K562 (cell line): ENCODE measurements at regions not wholly inside any gene's neighbourhood (a gene's known extent, or its start where the extent isn't known, plus 50 kb on each side); places are given as distances from the start of the nearest gene placed in this dataset.

Source experiments
- ATAC-seq: fragments of 200-7000 bp; cut with Tn5 transposase; 3 replicates; pipeline ENCODE4 v1.9.1; 2020; ENCODE audit warnings: moderate library complexity
- BruUV-seq: library from RNA; stranded (reverse); fragments of 400-500 nt; replicated peaks from 2 replicates; lab custom pipeline; 2021; lab: Mats Ljungman, UMichigan
- CTCF ChIA-PET: fragments of 300-600 bp; formaldehyde crosslinking; extraction: SDS; loops from one replicate; lab custom pipeline; 2021; ENCODE audit warnings: low intra/inter-chr PET ratio; lab: Yijun Ruan, JAX
- POLR2A ChIA-PET: fragments of 300-600, 350-650 bp; sonication (Branson Sonifier 250); formaldehyde crosslinking; extraction: SDS; loops from one replicate; lab custom pipeline; 2021; ENCODE audit warnings: antibody characterized with exemption, inconsistent platforms; lab: Yijun Ruan, JAX
- DNase-seq, 4 experiments: peaks; one replicate each; pipeline versions ENCODE4 v3.0.0 to v3.0.0-alpha.2; 2011 to 2018; ENCODE audit warnings: low spot score in 3 of 4, mixed read lengths in 3 of 4; ENCODE audit errors: extremely low read depth in 1 of 4
- FAIRE-seq: peaks from 2 replicates; lab custom pipeline; 2011; peaks lifted over from hg19 to GRCh38; lab: Jason Lieb, UNC
- H2AFZ ChIP-seq: 2 replicates; pipeline ENCODE4 v1.6.0; 2011; ENCODE audit warnings: low read depth, low read length, control low read depth, inconsistent platforms
- H3K27ac ChIP-seq: fragments of 200-600 bp; 3 replicates; pipeline ENCODE4 v1.8.0; 2011; ENCODE audit warnings: low read depth, mild to moderate bottlenecking, control low read depth, inconsistent platforms, low read length, moderate library complexity, mixed read lengths; ENCODE audit errors: extremely low read depth
- H3K27me3 ChIP-seq, 2 experiments: fragments of 300-600 bp in 1 of 2; 2 replicates in 1 of 2; 3 replicates in 1 of 2; pipeline versions ENCODE4 v1.6.0 to v1.8.0; 2011; ENCODE audit warnings: inconsistent platforms in 2 of 2, low read length in 2 of 2, mild to moderate bottlenecking in 1 of 2, mixed read lengths in 1 of 2, moderate library complexity in 1 of 2; ENCODE audit not compliant: control insufficient read depth in 2 of 2, insufficient read depth in 2 of 2
- H3K36me3 ChIP-seq: fragments of 300-600 bp; 3 replicates; pipeline ENCODE4 v1.8.0; 2011; ENCODE audit warnings: mild to moderate bottlenecking, low read length, inconsistent platforms; ENCODE audit not compliant: control insufficient read depth, insufficient read depth
- H3K4me1 ChIP-seq, 2 experiments: fragments of 200-600 bp in 1 of 2; replicated peaks in 1 of 2; 2 replicates in 1 of 2; 3 replicates in 1 of 2; pipeline versions ENCODE4 v1.5.1 to v1.8.0; 2011; ENCODE audit warnings: inconsistent platforms in 2 of 2, low read length in 2 of 2, mild to moderate bottlenecking in 1 of 2, mixed read lengths in 1 of 2, moderate library complexity in 1 of 2; ENCODE audit not compliant: control insufficient read depth in 2 of 2, insufficient read depth in 2 of 2
- H3K4me2 ChIP-seq: 2 replicates; pipeline ENCODE4 v1.6.1; 2011; ENCODE audit warnings: low read length, control low read depth, inconsistent platforms, mixed read lengths; ENCODE audit not compliant: insufficient read depth
- H3K4me3 ChIP-seq: fragments of 200-600 bp; sonication (generic), shearing (Covaris generic); 2 replicates; pipeline ENCODE4 v1.5.1; 2016; ENCODE audit warnings: control low read depth, inconsistent platforms
- H3K79me2 ChIP-seq: fragments of 200-600 bp; 3 replicates; pipeline ENCODE4 v1.8.0; 2011; ENCODE audit warnings: low read length, inconsistent platforms; ENCODE audit not compliant: control insufficient read depth, insufficient read depth
- H3K9ac ChIP-seq, 2 experiments: 2 replicates each; pipeline versions ENCODE4 v1.6.0 to v1.6.1; 2011; ENCODE audit warnings: low read depth in 2 of 2, low read length in 2 of 2, control low read depth in 1 of 2, inconsistent platforms in 1 of 2, mild to moderate bottlenecking in 1 of 2, mixed read lengths in 1 of 2; ENCODE audit not compliant: insufficient read depth in 1 of 2
- H3K9me1 ChIP-seq: one replicate; pipeline ENCODE4 v1.6.0; 2011; ENCODE audit warnings: inconsistent platforms, mild to moderate bottlenecking, low read length, moderate library complexity; ENCODE audit not compliant: control insufficient read depth, insufficient read depth
- H3K9me3 ChIP-seq: replicated peaks from 2 replicates; pipeline ENCODE4 v1.5.1; 2011; ENCODE audit warnings: low read depth, low read length, inconsistent platforms; ENCODE audit not compliant: control insufficient read depth, insufficient read depth
- H4K20me1 ChIP-seq: replicated peaks from 2 replicates; pipeline ENCODE4 v1.6.1; 2011; ENCODE audit warnings: low read length, inconsistent platforms, mixed read lengths; ENCODE audit not compliant: control insufficient read depth, insufficient read depth
- DMBX1 ChIP-seq: fragments of 250-450 bp; sonication (Bioruptor Pico); IDR thresholded peaks from 2 replicates; pipeline ENCODE4 v1.8.0; 2022; ENCODE audit warnings: inconsistent platforms, mild to moderate bottlenecking, moderate library complexity, borderline replicate concordance
- FOXJ3 ChIP-seq: sonication (generic); formaldehyde crosslinking; IDR thresholded peaks from 2 replicates; pipeline ENCODE4 v1.4.0; 2020; ENCODE audit warnings: mild to moderate bottlenecking, missing genetic modification reagents
- FOXK2 ChIP-seq, 2 experiments: fragments of 450-650 bp; IDR thresholded peaks in 1 of 2; conservative IDR thresholded peaks in 1 of 2; 2 replicates each; pipeline ENCODE4 v1.6.1; 2016; ENCODE audit warnings: low read depth in 2 of 2, mild to moderate bottlenecking in 1 of 2
- MEIS2 ChIP-seq: fragments of 450-650 bp; IDR thresholded peaks from 2 replicates; pipeline ENCODE4 v1.6.1; 2014; ENCODE audit warnings: mild to moderate bottlenecking; ENCODE audit not compliant: partially characterized antibody
- NR2C2 ChIP-seq, 2 experiments: fragments of 200-800 bp in 1 of 2; sonication (Bioruptor generic) in 1 of 2; sonication (generic) in 1 of 2; formaldehyde crosslinking in 1 of 2; IDR thresholded peaks; 2 replicates each; pipeline versions ENCODE4 v1.6.1 to v1.8.0; 2016 to 2022; ENCODE audit warnings: mild to moderate bottlenecking in 1 of 2, missing compliant biosample characterization in 1 of 2, missing genetic modification characterization in 1 of 2, missing genetic modification reagents in 1 of 2
- POU5F1 ChIP-seq: fragments of 150-350 bp; IDR thresholded peaks from 2 replicates; pipeline ENCODE4 v1.6.1; 2014; ENCODE audit warnings: borderline replicate concordance, low read length, low read depth, mild to moderate bottlenecking; ENCODE audit not compliant: partially characterized antibody
- SNRNP70 ChIP-seq: fragments of 200-400 bp; formaldehyde crosslinking; optimal IDR thresholded peaks from 2 replicates; pipeline ENCODE3; 2017; ENCODE audit warnings: low read depth, low read length
- ZBTB1 ChIP-seq: sonication (generic); formaldehyde crosslinking; IDR thresholded peaks from 2 replicates; pipeline ENCODE4 v1.8.1; 2023; ENCODE audit warnings: missing genetic modification reagents, low read depth, mild to moderate bottlenecking, borderline replicate concordance
- ZNF175 ChIP-seq: fragments of 200-800 bp; sonication (Bioruptor generic); IDR thresholded peaks from 2 replicates; pipeline ENCODE4 v1.6.1; 2016; ENCODE audit warnings: low read depth, mild to moderate bottlenecking, missing genetic modification characterization, missing compliant biosample characterization
- ZNF23 ChIP-seq: fragments of 250-450 bp; sonication (Bioruptor Pico); IDR thresholded peaks from 2 replicates; pipeline ENCODE4 v1.4.0; 2020; ENCODE audit warnings: mild to moderate bottlenecking
- WGBS: fragments of 100-300 bp; shearing (Covaris generic); methylation state at CpG from one replicate; pipeline ENCODE4 v1.1.6; 2016; ENCODE audit warnings: low coverage, mixed read lengths; ENCODE audit not compliant: insufficient coverage; ENCODE audit errors: missing lambda C conversion rate; 5-methylcytosine and 5-hydroxymethylcytosine counted together
- in situ Hi-C: fragments of 300-500 bp; cut with MboI; formaldehyde crosslinking; loops from 4 replicates; pipeline ENCODE4 v1.15.0; 2018; ENCODE audit warnings: inconsistent platforms, mixed read lengths
- intact Hi-C: fragments of 100-400 bp; cut with micrococcal nuclease; formaldehyde crosslinking; loops from 2 replicates; pipeline ENCODE4 v1.14.2; 2022
- TF ChIP-seq, protein P1 (sequence below): fragments of 450-650 bp; IDR thresholded peaks from 2 replicates; pipeline ENCODE4 v1.6.1; 2016; ENCODE audit warnings: missing biosample characterization, missing genetic modification characterization
- TF ChIP-seq, protein P2 (sequence below), 2 experiments: fragments of 450-650 bp; conservative IDR thresholded peaks; 2 replicates each; pipeline ENCODE4 v1.6.1; 2017; ENCODE audit warnings: mild to moderate bottlenecking in 2 of 2, moderate library complexity in 2 of 2
- TF ChIP-seq, protein P3 (sequence below): sonication (generic); formaldehyde crosslinking; IDR thresholded peaks from 2 replicates; pipeline ENCODE4 v1.8.1; 2023; ENCODE audit warnings: mild to moderate bottlenecking, missing genetic modification reagents
- TF ChIP-seq, protein P4 (sequence below): fragments of 250-450 bp; sonication (Bioruptor Pico); IDR thresholded peaks from 2 replicates; pipeline ENCODE4 v1.8.0; 2021; ENCODE audit warnings: borderline replicate concordance, mild to moderate bottlenecking, moderate library complexity; ENCODE audit not compliant: poor library complexity, severe bottlenecking
- TF ChIP-seq, protein P5 (sequence below): fragments of 250-450 bp; sonication (Bioruptor Pico); IDR thresholded peaks from 2 replicates; pipeline ENCODE4 v1.6.1; 2021; ENCODE audit warnings: mild to moderate bottlenecking

DNA sequence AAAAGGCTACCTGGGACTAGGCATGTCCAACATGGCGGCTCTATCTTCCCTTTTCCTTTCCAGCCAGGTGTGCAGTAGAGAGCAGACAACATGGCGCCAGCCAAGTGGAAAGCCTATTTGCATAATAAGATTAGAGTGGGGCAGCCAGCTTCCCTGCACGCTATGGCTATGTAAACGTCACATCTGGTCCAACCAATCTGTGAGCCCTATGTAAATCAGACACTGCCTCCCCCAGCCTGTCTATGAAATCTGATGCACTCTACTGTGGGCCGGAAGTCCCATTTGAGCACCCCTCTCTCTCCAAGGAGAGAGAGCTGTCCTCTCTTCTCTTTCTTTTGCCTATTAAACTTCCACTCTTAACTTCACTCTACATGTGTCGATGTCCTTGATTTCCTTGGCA is 984.9 kb upstream of the AUTS2 start:
- H3K9me3 ChIP-seq: no peaks in the 10 kb centered on the region
- no peak overlapping the region for H3K4me3 ChIP-seq
- H3K4me1 ChIP-seq: no peaks in the 10 kb centered on the region
- H4K20me1 ChIP-seq: no peaks in the 10 kb centered on the region
- no peaks in the 10 kb centered on the region for H3K36me3 ChIP-seq
- no peaks in the 10 kb centered on the region for H3K9me1 ChIP-seq
- H3K9ac ChIP-seq: no peak overlapping the region
- H3K27me3 ChIP-seq: no peaks in the 10 kb centered on the region
- ChIA-PET CTCF (no interaction called here), POLR2A (no interaction called here)
- no peaks in the 10 kb centered on the region for H3K79me2 ChIP-seq
- intact Hi-C loops: no loop called here
- in situ Hi-C loops: no loop called here
- ATAC-seq (no peak), FAIRE-seq (no peak), DNase-seq (no peak)
- H3K4me2 ChIP-seq: no peak overlapping the region
- H3K27ac ChIP-seq: no peak overlapping the region
- no peak overlapping the region for H2AFZ ChIP-seq
- BruUV-seq: no TSS peak
- WGBS: 0% methylated on average over 6 of the region's 6 CpGs
- TF ChIP-seq ZNF23 (CRISPR knock-in tag) (no peak), ZBTB1 (CRISPR knock-in tag) (no peak), DMBX1 (CRISPR knock-in tag) (no peak), ZNF175 (CRISPR knock-in tag) (no peak), MEIS2 (no peak), SNRNP70 (no peak), FOXK2 (conservative IDR thresholded peaks at IDR 0.05 in 1 of 2, IDR thresholded peaks at IDR 0.05 in 1 of 2; ENCODE audit: low read depth in 2 of 2) (no peak), FOXJ3 (CRISPR knock-in tag) (no peak), NR2C2 (CRISPR knock-in tag; IDR thresholded peaks at IDR 0.05) (no peak), NR2C2 (tag; IDR thresholded peaks at IDR 0.05) (no peak), POU5F1 (no peak)
- TF ChIP-seq, protein P1, sequence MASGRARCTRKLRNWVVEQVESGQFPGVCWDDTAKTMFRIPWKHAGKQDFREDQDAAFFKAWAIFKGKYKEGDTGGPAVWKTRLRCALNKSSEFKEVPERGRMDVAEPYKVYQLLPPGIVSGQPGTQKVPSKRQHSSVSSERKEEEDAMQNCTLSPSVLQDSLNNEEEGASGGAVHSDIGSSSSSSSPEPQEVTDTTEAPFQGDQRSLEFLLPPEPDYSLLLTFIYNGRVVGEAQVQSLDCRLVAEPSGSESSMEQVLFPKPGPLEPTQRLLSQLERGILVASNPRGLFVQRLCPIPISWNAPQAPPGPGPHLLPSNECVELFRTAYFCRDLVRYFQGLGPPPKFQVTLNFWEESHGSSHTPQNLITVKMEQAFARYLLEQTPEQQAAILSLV (tag): no peak
- TF ChIP-seq, protein P2, sequence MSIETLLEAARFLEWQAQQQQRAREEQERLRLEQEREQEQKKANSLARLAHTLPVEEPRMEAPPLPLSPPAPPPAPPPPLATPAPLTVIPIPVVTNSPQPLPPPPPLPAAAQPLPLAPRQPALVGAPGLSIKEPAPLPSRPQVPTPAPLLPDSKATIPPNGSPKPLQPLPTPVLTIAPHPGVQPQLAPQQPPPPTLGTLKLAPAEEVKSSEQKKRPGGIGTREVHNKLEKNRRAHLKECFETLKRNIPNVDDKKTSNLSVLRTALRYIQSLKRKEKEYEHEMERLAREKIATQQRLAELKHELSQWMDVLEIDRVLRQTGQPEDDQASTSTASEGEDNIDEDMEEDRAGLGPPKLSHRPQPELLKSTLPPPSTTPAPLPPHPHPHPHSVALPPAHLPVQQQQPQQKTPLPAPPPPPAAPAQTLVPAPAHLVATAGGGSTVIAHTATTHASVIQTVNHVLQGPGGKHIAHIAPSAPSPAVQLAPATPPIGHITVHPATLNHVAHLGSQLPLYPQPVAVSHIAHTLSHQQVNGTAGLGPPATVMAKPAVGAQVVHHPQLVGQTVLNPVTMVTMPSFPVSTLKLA (conservative IDR thresholded peaks at IDR 0.05): no peak
- TF ChIP-seq, protein P3, sequence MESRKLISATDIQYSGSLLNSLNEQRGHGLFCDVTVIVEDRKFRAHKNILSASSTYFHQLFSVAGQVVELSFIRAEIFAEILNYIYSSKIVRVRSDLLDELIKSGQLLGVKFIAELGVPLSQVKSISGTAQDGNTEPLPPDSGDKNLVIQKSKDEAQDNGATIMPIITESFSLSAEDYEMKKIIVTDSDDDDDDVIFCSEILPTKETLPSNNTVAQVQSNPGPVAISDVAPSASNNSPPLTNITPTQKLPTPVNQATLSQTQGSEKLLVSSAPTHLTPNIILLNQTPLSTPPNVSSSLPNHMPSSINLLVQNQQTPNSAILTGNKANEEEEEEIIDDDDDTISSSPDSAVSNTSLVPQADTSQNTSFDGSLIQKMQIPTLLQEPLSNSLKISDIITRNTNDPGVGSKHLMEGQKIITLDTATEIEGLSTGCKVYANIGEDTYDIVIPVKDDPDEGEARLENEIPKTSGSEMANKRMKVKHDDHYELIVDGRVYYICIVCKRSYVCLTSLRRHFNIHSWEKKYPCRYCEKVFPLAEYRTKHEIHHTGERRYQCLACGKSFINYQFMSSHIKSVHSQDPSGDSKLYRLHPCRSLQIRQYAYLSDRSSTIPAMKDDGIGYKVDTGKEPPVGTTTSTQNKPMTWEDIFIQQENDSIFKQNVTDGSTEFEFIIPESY (CRISPR knock-in tag): no peak
- TF ChIP-seq, protein P4, sequence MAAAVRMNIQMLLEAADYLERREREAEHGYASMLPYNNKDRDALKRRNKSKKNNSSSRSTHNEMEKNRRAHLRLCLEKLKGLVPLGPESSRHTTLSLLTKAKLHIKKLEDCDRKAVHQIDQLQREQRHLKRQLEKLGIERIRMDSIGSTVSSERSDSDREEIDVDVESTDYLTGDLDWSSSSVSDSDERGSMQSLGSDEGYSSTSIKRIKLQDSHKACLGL (CRISPR knock-in tag): no peak
- TF ChIP-seq, protein P5, sequence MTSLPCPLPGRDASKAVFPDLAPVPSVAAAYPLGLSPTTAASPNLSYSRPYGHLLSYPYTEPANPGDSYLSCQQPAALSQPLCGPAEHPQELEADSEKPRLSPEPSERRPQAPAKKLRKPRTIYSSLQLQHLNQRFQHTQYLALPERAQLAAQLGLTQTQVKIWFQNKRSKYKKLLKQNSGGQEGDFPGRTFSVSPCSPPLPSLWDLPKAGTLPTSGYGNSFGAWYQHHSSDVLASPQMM: no peak
